Globus pallidus (tissue), 1 donor: ENCODE measurements at regions not wholly inside any gene's neighbourhood (a gene's known extent, or its start where the extent isn't known, plus 50 kb on each side); places are given as distances from the start of the nearest gene placed in this dataset.

Source experiments
- DNase-seq: peaks from one replicate; pipeline ENCODE4 v3.0.0-alpha.2; 2015; ENCODE audit warnings: low spot score

- no peak for DNase-seq
These were observed 78.5 kb upstream of the PCBD1 start for GRCh38 chr10:70966646-70967553.

GRCh38 chr10:70967591-70968587 is 79.5 kb upstream of the PCBD1 start:
- no peak for DNase-seq

- DNase-seq = no peak
These were observed 80.8 kb upstream of the PCBD1 start for GRCh38 chr10:70969188-70969587.

- DNase-seq = no peak
These were observed 82.5 kb upstream of the PCBD1 start for GRCh38 chr10:70970830-70971229.

GRCh38 chr10:70973275-70973674 is 84.9 kb upstream of the PCBD1 start:
- no peak for DNase-seq

- DNase-seq = no peak
These were observed 86.1 kb upstream of the PCBD1 start for GRCh38 chr10:70974351-70974901.

GRCh38 chr10:70974920-70975319 is 86.6 kb upstream of the PCBD1 start:
- DNase-seq = no peak

- DNase-seq = no peak
These were observed 87.8 kb upstream of the PCBD1 start for GRCh38 chr10:70976063-70976695.

- DNase-seq = no peak
These were observed 89.3 kb upstream of the PCBD1 start for GRCh38 chr10:70977625-70978024.

- DNase-seq = no peak
These were observed 89.8 kb upstream of the PCBD1 start for GRCh38 chr10:70978181-70978580.

- no peak for DNase-seq
These were observed 90.6 kb upstream of the PCBD1 start for GRCh38 chr10:70978816-70979480.

- DNase-seq = no peak
These were observed 92.3 kb upstream of the PCBD1 start for GRCh38 chr10:70980687-70981086.

- DNase-seq = no peak
These were observed 92.9 kb upstream of the PCBD1 start for GRCh38 chr10:70981171-70981836.

- DNase-seq = no peak
These were observed 93.6 kb upstream of the PCBD1 start for GRCh38 chr10:70981936-70982335.

- no peak for DNase-seq
These were observed 94.1 kb upstream of the PCBD1 start for GRCh38 chr10:70982443-70982842.

- DNase-seq = no peak
These were observed 96.8 kb upstream of the PCBD1 start for GRCh38 chr10:70984986-70985722.

GRCh38 chr10:70985824-70986622 is 97.7 kb upstream of the PCBD1 start:
- no peak for DNase-seq

GRCh38 chr10:70986623-70986950 is 98.2 kb upstream of the PCBD1 start:
- DNase-seq = no peak

- no peak for DNase-seq
These were observed 99.2 kb upstream of the PCBD1 start for GRCh38 chr10:70987396-70988130.
